Osteocyte (in vitro differentiated cells): ENCODE measurements at regions not wholly inside any gene's neighbourhood (a gene's known extent, or its start where the extent isn't known, plus 50 kb on each side); places are given as distances from the start of the nearest gene placed in this dataset.

Experiments used
- DNase-seq: peaks from one replicate; pipeline ENCODE4 v3.0.0; 2021; ENCODE audit warnings: mixed read lengths; ENCODE audit not compliant: unreplicated experiment; ENCODE audit errors: extremely low spot score
- H3K27ac Mint-ChIP-seq: one replicate; pipeline ENCODE4 v1.8.0; 2021; ENCODE audit warnings: mild to moderate bottlenecking, mixed read lengths; ENCODE audit not compliant: unreplicated experiment
- H3K27me3 Mint-ChIP-seq: one replicate; pipeline ENCODE4 v1.8.0; 2021; ENCODE audit warnings: mixed read lengths; ENCODE audit not compliant: unreplicated experiment
- H3K36me3 Mint-ChIP-seq: one replicate; pipeline ENCODE4 v1.8.0; 2021; ENCODE audit warnings: mixed read lengths; ENCODE audit not compliant: unreplicated experiment
- H3K4me1 Mint-ChIP-seq: one replicate; pipeline ENCODE4 v1.8.0; 2021; ENCODE audit warnings: mixed read lengths; ENCODE audit not compliant: unreplicated experiment
- H3K4me3 Mint-ChIP-seq: one replicate; pipeline ENCODE4 v1.8.0; 2021; ENCODE audit warnings: mild to moderate bottlenecking, moderate library complexity, mixed read lengths; ENCODE audit not compliant: unreplicated experiment
- H3K9me3 Mint-ChIP-seq: one replicate; pipeline ENCODE4 v1.8.0; 2021; ENCODE audit warnings: mixed read lengths; ENCODE audit not compliant: unreplicated experiment
- TF ChIP-seq, protein P1 (sequence below): fragments of 200-600 bp; sonication (generic); IDR thresholded peaks from 2 replicates; pipeline ENCODE4 v1.5.0; 2021; ENCODE audit warnings: antibody characterized with exemption, mild to moderate bottlenecking, moderate library complexity

DNA sequence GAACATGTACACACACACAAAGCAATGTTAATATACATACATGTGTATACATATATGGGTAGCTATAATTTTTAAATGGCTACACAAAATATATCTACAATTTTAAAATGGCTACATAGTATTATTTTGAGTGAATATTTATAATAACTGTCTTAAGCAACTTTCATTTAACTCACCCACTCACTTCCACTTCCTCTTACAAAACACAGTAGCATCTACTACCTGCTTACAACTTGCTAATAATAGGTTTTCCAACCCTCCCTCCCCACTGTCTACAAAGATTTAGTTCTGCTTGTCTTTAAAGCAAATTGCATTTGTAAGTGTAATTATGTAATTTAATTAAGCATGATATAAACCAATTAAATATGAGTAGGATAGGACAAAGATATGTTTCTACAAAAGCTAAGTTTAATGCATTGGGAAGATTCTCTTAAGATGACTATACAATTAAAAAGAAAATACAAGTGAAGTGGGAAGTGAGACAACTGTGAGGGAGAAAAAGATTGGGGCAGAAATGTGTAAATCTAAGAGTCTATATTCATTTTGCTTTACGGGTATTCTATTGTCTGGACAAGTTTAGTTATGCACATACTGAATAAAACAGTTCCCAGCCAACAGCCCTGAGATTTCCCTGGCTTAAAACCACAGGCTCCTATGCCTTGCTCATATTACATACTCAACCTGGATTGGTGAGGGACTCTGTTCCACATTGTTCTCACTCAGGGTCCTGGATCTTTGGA lies 583.1 kb downstream of the EFNB2 start:
- TF ChIP-seq, protein P1, sequence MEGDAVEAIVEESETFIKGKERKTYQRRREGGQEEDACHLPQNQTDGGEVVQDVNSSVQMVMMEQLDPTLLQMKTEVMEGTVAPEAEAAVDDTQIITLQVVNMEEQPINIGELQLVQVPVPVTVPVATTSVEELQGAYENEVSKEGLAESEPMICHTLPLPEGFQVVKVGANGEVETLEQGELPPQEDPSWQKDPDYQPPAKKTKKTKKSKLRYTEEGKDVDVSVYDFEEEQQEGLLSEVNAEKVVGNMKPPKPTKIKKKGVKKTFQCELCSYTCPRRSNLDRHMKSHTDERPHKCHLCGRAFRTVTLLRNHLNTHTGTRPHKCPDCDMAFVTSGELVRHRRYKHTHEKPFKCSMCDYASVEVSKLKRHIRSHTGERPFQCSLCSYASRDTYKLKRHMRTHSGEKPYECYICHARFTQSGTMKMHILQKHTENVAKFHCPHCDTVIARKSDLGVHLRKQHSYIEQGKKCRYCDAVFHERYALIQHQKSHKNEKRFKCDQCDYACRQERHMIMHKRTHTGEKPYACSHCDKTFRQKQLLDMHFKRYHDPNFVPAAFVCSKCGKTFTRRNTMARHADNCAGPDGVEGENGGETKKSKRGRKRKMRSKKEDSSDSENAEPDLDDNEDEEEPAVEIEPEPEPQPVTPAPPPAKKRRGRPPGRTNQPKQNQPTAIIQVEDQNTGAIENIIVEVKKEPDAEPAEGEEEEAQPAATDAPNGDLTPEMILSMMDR = no peak
- Mint-ChIP-seq H3K9me3 (peaks cover 6% of the 10 kb centered on the region), H3K4me3 (no peak overlapping the region), H3K27me3 (no peaks in the 10 kb centered on the region), H3K4me1 (peaks cover 34% of the 10 kb centered on the region), H3K27ac (peak overlapping the region; percentile 76), H3K36me3 (no peaks in the 10 kb centered on the region)
- DNase-seq = no peak

DNA sequence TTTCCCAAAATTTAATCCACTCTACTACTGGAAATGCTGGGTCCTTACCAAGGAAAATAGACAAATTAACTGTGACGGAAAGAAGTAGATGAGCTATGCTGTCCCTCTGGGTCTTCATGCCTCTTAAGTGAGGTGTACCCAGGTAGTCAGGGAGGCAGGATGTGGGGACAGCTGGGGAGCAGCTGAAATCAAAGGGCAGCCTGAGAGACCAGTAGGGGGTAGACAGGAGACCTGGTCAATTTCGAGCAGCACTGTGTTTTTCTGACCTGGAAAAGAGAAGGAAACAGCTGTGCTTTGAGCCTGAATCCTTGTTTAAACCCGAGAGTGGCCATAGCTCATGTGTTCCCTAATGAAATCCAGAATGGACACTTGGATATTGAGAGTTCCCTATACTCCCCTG lies 587.3 kb downstream of the EFNB2 start:
- H3K4me1 Mint-ChIP-seq = peaks cover 26% of the 10 kb centered on the region
- H3K4me3 Mint-ChIP-seq = no peak overlapping the region
- no peaks in the 10 kb centered on the region for H3K36me3 Mint-ChIP-seq
- TF ChIP-seq, protein P1 = no peak
- H3K27me3 Mint-ChIP-seq = no peaks in the 10 kb centered on the region
- no peak for DNase-seq
- no peak overlapping the region for H3K27ac Mint-ChIP-seq
- H3K9me3 Mint-ChIP-seq = peaks cover 4% of the 10 kb centered on the region

DNA sequence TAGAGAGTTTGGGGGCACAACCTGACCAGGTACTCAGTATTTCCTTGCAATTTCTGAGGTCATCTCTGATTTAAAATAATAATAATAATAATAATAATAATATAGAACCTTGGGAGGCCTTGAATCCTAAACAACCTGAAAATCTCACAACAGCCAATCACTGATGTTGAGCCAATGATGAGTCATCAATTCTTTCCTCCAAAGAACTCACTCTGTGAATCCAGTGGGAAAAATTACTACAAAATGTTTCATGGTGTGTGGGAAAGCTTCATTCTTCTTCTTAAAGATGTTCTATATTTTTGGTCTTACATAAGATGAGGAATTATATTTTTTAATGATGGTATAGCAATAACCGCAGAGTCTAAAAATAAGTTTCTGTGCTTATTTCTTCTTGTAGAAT lies 594.6 kb downstream of the EFNB2 start:
- Mint-ChIP-seq H3K4me3 (no peak overlapping the region), H3K27ac (no peak overlapping the region)

DNA sequence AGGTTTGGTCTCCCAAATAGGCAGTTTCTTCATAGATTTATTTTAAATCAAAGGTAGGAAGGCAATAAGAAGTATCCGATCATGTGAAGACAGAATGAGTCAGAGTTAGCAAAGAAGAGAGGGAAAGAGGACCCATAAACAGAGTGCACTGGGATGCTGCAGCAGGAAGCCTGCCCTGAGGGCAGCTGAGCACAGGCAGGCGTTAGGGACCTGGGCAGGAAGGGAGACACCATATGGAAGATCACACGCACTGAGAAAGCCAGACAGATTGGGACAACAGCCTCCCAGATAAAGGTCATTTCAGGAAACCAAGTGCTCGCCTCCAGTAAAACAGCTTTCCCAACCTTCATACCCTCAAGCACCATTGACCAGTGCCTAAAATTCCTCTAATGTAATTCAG lies 598.0 kb downstream of the EFNB2 start:
- H3K36me3 Mint-ChIP-seq = peaks cover 1% of the 10 kb centered on the region
- H3K4me1 Mint-ChIP-seq = peaks cover 16% of the 10 kb centered on the region
- H3K27me3 Mint-ChIP-seq = no peaks in the 10 kb centered on the region
- H3K4me3 Mint-ChIP-seq = no peak overlapping the region
- TF ChIP-seq, protein P1 = no peak
- H3K9me3 Mint-ChIP-seq = peaks cover 3% of the 10 kb centered on the region
- peak overlapping the region; percentile 70 for H3K27ac Mint-ChIP-seq
- DNase-seq = no peak

More for the DNA sequence above, 594.6 kb downstream of the EFNB2 start:
- TF ChIP-seq, protein P1 = no peak
- peaks cover 7% of the 10 kb centered on the region for H3K9me3 Mint-ChIP-seq
- peaks cover 16% of the 10 kb centered on the region for H3K4me1 Mint-ChIP-seq
- no peak for DNase-seq
- no peaks in the 10 kb centered on the region for H3K27me3 Mint-ChIP-seq
- no peaks in the 10 kb centered on the region for H3K36me3 Mint-ChIP-seq

DNA sequence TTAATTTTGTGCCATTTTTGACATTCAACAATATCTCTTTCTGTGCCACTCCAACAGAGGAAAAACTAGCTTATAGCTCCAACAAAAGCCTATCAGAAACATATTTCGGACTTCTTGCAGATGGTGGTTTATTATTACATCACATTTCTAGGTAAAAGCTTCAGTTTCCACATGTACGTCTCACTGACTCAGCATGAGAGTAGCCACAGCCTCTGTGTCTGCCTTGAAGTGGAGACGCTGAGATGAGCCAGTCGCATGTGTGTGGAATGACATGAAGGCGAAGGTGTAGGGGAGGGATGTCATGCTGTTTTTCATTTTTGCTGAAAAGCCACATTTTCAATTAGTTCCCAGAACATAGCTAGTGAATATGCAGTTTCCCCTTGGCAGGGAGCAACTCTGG lies 598.6 kb downstream of the EFNB2 start:
- Mint-ChIP-seq H3K9me3 (peaks cover 3% of the 10 kb centered on the region), H3K36me3 (peaks cover 1% of the 10 kb centered on the region), H3K4me1 (peaks cover 16% of the 10 kb centered on the region), H3K27ac (peak overlapping the region; percentile 70), H3K27me3 (no peaks in the 10 kb centered on the region), H3K4me3 (no peak overlapping the region)
- DNase-seq = no peak
- TF ChIP-seq, protein P1 = no peak
